ENCODE measurements at regions not wholly inside any gene's neighbourhood (a gene's known extent, or its start where the extent isn't known, plus 50 kb on each side); places are given as distances from the start of the nearest gene placed in this dataset.

- DNase-seq = no peak
Observed at GRCh38 chr21:27447843-27448242, 481.0 kb upstream of the ADAMTS5 start.

- no peak for DNase-seq
Observed at GRCh38 chr21:27429710-27430341, 462.9 kb upstream of the ADAMTS5 start.

DNA sequence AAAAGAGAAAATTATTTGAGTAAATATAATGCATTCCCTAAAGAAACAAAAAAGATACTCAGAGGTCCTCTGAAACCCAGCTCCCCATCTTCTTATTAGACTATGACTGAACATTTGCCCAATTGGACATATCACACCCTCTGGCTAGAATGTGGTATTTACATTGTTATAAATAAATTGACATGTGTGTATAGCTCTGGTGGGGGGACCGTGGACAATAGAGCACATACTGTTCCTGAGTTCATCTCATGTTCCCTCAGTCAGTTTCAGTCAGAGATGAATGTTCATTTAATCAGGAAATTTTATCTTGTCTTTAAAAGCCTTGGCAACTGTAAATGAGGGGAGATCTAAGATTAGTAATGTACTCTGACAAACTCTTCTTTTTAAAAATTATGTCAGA lies 459.3 kb upstream of the ADAMTS5 start:
- no peak for DNase-seq

- DNase-seq = no peak
Observed at GRCh38 chr21:27425574-27425973, 458.7 kb upstream of the ADAMTS5 start.

DNA sequence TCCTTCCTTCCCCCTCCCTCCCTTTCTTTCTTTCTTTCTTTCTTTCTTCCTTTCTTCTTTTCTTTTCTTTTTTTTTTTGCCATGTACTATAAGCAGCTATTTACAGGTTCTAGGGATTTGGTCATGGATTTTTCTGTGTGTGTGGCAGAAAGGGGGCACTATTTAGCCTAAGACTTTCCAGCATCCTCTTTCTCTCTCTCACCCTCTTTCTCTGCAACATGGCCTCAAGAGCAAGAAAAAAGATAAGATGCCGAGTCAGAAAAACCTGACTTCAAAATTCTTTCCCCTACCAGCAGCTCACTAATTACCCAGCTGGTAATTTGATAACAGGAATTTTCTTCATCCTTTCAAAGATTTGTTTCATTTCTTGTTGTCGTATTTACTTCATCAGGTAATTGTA lies 458.3 kb upstream of the ADAMTS5 start:
- no peak for DNase-seq

DNA sequence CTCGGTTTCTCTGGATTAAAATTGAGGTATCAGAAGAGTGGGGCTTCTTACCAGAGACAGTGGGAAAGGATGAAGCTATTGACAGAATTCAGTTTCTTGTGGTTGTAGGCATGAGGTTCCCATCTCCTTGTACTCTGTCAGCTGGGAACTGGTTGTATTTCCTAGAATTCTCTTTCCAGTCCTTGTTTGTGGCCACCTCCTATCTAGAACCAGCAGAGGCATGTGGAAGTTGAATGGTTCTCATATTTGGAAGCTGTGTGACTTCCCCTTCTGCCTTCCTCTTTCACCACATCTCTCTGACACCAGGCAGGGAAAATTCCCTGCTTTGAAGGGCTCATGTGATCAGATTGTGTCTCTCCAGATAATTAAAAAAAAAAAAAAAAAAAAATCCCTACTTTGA lies 457.7 kb upstream of the ADAMTS5 start:
- no peak for DNase-seq

DNA sequence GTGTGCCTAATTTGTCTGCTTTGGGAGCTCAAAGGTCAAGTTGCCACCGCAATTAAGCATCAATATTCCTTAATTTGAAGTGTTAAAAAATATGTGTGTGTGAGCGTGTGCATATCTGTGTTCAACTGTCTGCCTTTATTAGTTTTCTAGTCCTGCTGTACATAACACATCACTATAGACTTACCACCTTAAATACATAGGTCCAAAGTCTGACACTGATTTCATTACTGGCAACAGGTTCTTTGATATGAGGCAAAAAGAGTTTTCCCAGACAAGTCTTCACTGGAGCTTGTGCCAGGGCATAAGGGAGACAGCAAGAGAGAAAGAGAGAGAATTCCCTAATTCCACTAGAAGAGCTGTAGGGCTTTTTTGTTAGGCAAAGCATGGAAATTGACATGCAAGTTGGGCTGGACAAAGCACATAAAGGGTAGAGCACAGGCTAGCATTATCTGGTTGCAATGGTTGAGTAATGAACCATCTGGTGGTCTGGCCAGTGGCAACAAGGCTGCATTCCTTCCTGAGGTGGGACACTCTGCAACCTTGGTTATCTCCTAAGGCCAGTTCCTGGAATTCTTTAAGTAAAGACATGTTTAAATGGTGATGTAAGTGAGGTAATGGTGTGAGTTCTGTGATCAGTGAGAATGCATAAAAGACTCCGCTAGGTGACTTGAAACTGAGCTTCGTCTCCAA lies 457.2 kb upstream of the ADAMTS5 start:
- DNase-seq = no peak

- no peak for DNase-seq
Observed at GRCh38 chr21:27423038-27423437, 456.1 kb upstream of the ADAMTS5 start.

DNA sequence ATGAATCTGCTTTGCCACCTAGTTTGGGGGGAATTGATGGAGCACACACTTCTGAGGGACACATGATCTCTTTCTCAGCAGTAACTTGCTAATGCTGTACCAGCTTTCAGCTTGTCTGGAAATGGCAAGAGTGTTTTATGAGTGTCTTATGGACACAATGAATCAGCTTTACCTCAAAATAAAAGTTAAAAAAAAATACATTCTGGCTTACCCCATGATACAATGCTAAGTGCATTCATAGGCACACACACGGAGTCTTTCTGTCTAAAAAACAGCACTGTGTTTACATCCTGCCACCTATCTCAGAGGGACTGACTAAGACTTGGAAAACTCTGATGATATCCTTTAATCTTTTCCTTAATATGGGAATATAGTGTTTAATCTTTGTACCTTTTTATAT lies 455.5 kb upstream of the ADAMTS5 start:
- DNase-seq = no peak

DNA sequence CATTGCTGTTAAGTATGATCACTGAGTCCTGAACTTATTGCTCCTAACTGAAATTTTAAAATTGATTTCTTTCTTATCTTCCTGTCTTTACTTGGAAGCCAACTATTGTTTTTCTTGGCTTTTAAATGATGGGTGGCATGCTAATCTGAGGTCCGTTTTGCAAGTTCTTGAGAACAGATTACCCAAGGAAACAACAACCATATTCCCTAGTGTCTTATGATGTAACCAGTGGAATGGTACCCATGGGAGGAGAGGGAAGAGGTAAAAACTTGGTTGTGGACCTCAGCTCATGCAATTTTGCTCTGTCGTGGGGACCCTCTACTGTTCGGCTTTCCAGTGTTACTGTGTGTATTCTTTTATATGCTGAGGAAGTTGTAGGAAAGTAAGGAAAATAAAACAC lies 454.8 kb upstream of the ADAMTS5 start:
- no peak for DNase-seq

DNA sequence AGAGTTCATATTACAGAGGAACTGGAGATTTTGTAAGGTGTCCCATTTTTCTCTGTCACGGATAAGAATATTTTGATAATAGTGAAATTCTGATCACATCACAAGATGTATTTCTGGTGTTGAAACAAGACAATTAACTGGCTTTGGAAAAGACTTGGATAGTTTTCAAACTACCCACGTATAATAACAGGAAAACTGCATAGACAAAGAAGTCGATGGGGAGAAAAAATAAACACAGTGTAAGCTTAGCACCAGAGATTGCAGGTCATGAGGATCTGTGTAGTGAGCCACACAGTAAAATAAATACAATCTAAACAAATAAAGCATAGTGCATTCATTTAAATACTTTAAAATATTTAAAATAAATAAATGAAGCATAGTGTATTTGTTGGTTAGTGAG lies 452.3 kb upstream of the ADAMTS5 start:
- DNase-seq = no peak

DNA sequence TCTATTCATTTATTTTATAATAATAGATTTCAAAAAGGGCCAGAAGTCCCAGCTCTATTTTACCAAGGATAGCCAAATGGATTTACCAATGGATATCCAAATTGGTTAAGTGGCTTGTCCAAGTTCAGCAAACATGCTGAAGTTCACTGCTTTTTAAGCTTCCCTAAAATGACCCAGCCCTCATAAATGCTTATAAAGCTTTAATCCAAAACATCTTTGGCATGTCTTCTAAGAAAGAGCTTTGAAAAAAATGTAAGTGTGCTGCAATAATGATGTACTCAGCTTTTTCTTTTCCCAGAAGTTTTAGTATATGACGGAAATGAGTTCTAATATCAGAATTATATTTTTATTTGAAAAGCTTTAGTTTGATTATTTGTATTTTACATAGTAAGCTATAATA lies 451.5 kb upstream of the ADAMTS5 start:
- DNase-seq = no peak

DNA sequence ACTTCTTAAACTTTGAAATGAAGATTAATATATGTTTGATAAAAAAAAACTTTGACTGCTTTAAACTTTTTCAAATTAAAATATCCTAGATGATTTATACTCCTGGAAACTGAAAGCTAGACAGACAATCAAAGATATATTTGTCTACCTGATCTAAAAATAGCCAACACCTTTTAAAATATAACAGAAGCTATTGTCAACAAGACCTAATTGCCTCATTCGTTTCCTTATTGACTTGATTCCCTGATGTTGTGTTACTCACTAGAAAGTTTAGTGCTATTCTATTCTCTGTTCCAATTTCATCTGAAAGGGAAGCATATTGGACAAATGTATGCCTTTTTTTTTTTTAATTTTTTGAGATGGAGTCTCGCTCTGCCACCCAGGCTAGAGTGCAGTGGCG lies 445.6 kb upstream of the ADAMTS5 start:
- no peak for DNase-seq

DNA sequence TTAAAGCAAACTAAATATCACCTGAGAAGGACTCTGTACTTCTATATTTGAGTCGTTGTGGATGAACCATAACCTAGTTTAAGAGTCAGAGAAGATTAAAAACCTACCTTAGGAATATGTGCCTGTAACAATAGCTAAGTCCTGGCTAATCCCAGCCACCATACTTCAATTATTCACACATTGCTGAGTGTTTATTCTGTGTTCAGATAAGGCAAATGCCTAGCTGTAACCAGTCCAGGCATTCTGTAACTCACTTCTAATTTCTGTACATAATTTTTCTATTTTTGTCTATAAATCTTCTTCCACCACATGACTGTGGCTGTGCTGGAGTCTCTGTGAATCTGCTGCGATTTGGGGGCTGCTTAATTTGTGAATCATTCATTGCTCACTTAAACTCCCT lies 441.9 kb upstream of the ADAMTS5 start:
- DNase-seq = no peak

DNA sequence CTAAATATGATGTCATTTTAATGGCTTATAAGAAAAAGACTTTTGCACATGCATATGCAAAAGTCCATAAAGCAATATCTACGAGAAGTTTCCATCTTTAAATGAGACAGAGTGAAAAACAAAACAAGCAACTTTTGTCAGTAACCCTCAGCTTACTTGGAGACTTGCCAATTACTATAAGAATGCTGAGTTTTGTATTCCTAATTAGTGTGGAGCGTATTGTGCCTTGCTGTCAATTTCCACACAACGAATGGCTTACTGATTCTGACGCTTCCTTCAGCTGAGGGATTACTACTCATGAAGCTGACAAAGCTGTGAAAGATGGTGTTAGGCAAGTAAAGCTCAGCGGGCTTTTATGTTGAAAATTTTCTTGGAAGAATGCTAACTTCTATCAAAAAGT lies 440.4 kb upstream of the ADAMTS5 start:
- DNase-seq = no peak

- DNase-seq = no peak
Observed at GRCh38 chr21:27406300-27407009, 439.6 kb upstream of the ADAMTS5 start.

DNA sequence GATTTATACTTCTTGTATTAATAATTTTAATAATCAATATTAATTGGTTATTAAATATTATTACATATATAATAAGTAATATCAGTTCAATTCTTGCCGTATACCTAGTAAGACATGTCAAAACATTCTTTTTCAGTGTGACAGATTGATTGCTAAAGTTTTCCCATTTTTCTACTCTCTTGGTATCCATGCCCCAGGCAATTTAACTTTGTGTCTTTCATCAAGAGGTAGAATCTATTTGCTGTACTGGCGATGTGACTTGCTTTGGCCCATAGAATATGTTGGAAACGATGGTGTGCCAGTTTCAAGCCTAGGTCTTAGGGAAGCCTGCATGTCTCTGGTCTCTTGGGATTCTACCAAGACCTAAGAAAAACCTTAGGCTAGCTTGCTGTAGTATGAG lies 436.1 kb upstream of the ADAMTS5 start:
- no peak for DNase-seq

DNA sequence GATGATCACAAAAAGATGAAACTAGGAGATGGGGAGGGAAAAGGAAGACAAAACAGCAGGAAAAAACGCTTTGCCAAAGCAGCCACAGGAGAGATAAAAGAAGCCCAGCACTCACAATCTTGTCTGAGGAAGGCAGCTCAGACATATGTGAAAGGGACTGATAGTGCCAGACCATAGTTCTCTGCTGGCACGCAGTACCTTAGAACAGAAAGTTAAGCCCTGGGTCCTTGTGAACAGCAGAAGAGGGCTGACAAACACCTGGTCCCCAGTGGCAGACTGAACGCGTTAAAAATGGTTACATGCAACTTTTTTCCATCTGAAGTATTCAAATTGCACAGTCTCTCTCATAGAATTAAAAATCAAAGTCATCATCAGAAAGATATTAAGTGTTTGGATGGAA lies 433.2 kb upstream of the ADAMTS5 start:
- no peak for DNase-seq

DNA sequence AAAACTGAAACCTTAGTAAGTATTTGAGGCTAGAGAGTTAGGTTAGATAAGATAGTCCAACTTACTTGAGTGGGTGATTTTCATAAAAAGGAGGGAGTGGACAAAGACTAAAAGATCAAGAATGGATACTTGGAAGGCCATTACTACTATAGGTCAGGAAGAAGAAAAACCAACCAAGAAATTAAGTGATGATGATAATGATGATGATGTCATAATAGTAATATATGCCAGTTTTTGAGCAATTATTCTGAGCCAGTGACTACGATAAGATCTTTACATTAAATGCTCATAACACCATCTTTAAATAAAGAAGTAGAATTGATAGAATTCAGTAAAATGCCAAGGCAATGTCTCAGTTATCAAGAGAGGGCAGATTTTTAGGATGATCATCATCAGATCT lies 430.7 kb upstream of the ADAMTS5 start:
- DNase-seq = no peak

- no peak for DNase-seq
Observed at GRCh38 chr21:27393726-27394125, 426.8 kb upstream of the ADAMTS5 start.

DNA sequence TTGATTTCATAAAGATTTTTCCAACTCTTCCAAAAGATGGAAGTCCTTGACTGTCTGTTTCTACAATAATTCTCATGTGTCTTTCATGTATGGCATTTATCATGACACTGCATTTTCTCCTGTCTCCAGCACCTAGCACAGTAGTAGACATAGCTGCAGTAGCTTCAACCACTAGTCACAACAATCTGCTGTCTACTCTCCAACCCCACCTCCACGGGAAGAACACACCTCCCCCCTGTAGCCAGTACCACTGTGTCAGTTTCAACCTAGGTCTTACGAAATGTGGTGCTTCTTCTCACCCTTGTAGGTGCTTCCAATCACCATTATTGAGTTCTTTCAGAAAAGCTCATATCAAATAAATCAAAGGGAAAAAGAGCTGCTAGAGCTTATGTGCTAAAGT lies 425.1 kb upstream of the ADAMTS5 start:
- DNase-seq = no peak

DNA sequence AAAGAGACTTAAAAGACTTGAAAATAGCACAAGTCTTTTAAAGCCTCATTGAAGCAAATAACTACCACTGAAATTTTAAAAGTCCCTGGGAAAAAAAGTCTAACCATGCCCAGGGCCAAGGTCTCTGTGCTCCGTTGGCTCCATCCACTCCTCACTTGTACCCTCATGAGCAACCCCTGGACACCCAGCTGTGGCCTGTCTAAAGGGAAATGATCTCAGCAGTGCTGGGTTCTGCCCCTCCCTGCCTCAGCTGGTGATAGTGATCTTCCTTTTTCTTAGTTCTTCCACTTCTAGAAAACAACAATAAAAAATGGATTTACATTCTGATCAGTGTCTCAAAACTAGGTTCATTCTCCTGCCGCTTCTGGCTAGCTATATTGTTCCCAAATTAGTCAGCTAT lies 423.5 kb upstream of the ADAMTS5 start:
- no peak for DNase-seq

DNA sequence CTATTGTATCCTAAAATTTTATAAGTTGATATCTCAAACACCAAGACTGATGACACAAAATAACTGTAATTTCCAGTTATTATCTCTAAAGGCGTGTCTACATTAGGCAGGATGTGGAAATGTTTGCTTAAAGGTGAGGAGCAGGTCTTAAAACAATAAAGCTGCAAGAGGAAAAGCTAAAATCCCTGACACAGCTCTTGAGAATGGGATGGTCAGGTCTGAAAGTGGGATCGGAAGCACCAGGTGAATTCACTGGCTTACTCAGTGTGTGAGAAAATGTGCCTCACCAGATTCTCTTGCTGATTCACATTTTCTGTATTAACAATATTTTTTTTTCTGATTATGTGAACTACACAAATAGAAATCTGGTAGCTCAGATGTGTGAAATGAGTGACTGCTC lies 421.9 kb upstream of the ADAMTS5 start:
- DNase-seq = no peak

DNA sequence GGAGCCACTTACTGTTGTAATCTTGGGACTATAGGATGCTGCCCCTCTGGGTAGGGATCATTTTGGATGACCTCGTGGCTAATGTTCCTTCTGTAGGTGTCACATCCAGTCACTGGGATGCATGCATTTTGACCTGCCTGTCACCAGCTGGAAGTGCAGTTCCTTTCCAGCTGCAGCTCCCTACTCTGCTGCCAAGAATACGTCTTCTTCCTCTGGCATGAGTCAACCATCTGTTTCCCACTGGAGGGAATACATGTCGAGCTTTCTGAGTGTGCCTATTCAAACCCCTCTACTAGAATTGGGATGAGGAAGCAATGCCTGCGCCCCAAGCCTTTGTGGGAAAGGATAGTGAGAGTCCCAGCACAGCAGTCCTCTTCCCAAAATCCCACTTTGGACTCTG lies 415.5 kb upstream of the ADAMTS5 start:
- no peak for DNase-seq

GRCh38 chr21:27380303-27380702 lies 413.4 kb upstream of the ADAMTS5 start:
- DNase-seq = no peak

Measured in CD4-positive, alpha-beta T cell treated with Interleukin-12 subunit alpha and Interleukin-12 subunit beta, for 1 hour (primary cell).